ENCODE measurements at regions not wholly inside any gene's neighbourhood (a gene's known extent, or its start where the extent isn't known, plus 50 kb on each side); places are given as distances from the start of the nearest gene placed in this dataset.
"Not testable (repeated sequence)": the region's sequence is repeated elsewhere in the genome, so short reads cannot be mapped to it uniquely, and the experiment has no call there.

DNA sequence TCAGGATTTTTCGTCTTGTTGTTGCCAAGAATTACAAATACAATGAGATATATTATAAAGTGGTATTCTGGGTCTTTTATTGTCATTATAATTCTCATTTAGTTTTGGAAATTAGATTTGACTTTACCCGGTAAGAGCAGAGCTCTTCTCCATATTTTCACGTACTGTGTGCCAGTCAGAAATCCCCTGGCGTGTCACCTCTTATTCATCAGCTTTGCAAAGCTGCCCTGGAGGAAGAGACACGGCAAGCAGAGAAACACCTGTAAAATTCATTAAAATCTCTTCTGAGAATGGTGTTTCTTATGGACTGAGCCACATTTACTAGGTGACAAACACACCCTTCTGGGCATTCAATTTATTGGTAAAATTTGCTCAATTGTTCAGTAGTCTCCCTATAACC lies 440.4 kb downstream of the HINT1 start:
- DNase-seq (ENCODE audit: low read depth), result no peak

DNA sequence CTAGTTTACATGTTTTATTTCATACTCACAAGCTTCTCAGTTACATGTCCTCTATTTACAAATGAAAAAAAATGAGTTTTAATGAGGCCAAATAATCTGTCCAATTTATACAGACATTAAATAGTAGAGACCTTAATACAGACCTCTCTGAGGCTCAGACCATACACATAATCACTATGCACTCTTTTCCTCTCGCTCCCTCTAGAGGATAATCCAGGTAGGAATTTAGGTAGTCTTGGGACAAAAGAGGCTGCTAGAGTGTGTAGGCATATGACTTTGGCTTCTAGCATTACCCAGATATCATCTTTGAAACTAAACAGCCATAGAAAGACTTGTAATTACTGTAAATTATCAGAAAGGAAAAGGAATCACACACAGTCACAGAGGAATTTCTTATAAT lies 444.7 kb downstream of the HINT1 start:
- DNase-seq (ENCODE audit: low read depth), result no peak

DNA sequence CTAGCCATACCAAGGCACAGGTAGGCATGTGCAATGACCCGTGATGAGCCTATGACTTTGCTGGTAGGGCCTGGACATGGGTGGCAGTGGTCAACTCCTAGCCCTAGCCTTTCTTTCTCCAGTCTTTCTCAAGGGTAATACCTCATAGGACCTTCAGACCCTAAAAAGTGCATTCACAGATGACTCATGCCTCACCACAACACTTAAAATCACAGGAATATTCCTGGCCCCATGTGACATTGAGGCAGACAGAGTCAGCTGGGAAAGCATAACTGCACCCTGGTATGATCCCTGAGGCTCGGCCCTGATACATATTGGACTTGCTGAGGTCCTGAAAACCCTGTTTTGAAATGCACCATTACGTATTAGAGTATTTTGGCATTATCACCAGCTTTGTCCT lies 449.5 kb downstream of the HINT1 start:
- no peak for DNase-seq (ENCODE audit: low read depth)

DNA sequence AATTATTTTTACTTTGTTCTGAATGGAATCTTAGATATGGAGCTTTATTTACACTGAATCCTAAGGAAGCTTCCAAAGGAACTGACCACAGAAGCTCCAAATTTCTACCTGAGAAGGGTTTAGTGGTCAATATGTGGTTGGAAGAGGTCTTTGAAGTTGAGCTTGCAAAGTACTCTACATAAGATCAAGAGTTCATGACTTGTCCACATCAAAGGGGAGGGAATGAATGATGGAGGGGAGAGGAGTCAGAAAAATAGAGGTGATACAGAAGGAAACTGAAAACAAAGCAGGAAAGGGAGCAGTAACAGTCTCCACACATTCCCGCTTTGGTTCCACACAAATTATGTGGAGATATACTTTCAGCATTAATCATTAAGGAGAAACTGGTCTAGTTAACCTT lies 450.9 kb downstream of the HINT1 start:
- no peak for DNase-seq (ENCODE audit: low read depth)

DNA sequence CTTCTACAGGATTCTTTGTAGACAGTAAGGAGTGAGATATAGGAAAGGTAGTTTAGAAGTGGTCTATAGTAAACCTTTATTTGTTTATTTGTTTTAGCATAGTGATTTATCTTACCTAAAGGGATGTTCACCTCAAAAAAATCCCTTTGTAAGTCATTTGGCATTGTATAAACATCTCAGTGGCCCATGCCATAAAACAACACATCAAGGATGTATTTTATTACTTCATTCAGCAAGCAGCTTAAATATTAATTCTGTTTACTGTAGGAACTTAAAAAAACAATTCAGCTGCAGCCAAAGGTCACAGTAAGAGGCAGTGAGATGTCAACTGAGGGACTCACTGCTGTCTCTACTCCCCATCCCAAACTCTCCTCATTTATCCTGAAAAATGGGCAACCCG lies 452.7 kb downstream of the HINT1 start:
- DNase-seq (ENCODE audit: low read depth), result no peak

DNA sequence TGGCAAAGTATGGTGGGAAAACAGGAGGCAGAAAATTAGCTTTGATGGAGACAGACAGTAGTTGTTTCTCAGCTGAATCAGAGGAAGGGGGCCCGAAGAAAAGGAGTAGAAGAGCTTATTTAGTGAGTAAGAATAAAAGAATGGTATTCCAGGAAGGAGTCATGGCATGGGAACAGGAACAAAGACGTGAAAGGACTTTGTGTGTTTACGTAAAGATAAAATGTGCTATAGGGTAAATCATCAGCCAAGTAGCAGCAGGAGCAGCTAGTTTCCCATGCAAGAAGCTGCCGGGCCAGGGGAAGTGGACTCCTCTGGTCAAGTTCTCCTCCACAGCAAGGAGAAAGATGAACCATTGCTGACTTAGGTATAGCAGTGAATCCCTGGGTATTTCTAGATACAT lies 454.5 kb downstream of the HINT1 start:
- DNase-seq (ENCODE audit: low read depth), result no peak

DNA sequence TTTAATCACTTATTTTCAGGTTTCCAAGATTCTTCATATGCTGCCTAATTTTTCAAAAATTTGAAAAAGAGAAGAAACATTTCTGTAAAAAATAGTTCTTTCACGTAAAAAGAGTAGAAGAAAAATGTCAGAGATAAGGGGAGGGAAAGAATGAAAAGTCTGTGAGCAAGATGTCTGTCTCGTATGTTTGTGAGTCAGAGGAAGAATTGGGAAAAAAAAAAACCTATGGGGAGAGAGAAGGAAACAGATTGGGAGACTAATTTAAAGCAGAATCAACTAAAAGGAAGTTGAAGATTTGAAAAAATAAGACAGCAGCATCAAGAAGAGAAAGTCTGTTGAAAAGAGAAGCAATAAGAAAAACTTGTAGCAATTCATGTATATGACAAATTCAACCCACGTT lies 456.3 kb downstream of the HINT1 start:
- DNase-seq (ENCODE audit: low read depth), result no peak

DNA sequence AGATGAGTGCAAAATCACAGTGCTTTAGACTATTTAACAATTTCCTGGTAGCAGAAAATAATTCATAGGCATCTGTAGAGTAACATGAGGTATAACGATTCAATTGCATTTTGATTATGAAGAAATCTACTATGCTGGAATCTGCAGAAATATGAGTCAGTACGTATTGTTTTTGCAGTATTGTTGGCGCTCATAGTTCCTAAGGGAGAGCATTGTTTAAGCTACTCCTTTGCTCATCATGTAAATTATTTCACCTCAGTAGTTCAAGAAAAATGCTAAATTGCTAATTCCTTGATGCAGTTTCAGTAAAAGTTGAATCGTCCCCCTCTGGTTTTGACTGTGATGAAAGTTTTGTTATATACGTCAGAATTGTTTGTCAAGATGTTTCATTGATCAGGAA lies 458.4 kb downstream of the HINT1 start:
- no peak for DNase-seq (ENCODE audit: low read depth)

DNA sequence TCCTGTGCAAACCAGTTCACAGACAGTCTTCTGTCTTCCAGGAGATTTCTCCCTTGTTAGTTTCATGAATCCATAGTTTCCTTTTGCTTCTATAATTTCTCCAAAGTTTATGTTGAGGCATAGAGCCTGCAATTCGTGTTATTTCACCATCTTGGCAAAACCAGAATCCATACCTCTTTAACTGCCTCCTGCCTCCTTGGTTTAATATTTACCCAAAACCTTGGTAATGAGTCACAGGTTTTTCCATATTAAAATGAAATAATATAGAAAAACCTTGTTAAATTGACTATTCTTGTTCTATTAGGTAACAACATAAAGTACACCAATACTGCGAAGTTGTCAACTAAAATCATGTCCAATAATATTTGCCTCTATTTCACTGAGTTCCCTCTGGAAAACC lies 459.7 kb downstream of the HINT1 start:
- DNase-seq (ENCODE audit: low read depth), result no peak

DNA sequence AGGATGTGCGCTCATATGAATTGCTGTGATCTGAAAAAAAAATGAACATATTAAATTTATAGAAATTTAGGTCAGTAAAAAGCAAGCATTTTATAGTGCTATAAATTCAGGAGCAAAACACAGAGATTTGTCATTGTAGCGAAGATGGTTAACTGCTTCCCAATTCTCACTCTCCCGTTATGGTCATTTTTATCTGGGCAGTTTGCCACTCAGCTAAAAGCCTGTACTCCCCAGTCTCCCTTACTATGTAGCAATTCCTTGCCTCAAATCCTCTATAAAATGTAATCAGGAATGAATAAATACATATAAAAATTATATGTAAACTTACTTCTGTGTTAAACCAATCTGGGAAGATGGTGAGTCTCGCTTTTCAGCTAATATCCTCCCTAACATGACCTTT lies 471.5 kb downstream of the HINT1 start:
- DNase-seq (ENCODE audit: low read depth), result no peak

DNA sequence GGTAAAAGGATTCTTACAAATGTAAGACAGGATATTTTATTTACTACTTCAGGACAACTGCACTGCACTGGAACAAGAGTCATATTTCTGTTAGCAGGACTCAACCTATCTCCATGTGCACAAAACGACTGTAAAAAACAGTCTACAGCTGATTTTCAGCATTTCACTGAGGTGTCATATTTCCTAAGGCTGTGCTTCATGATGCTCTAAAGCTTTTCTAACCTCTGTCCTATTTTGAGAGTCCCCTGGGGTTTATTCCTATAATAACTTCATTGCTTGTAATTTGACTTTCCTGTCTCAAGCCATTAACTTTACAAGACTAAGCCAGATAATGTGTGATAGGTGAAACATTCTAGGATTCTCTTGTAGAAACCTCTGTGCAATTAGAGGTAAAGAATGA lies 472.3 kb downstream of the HINT1 start:
- DNase-seq (ENCODE audit: low read depth), result no peak

DNA sequence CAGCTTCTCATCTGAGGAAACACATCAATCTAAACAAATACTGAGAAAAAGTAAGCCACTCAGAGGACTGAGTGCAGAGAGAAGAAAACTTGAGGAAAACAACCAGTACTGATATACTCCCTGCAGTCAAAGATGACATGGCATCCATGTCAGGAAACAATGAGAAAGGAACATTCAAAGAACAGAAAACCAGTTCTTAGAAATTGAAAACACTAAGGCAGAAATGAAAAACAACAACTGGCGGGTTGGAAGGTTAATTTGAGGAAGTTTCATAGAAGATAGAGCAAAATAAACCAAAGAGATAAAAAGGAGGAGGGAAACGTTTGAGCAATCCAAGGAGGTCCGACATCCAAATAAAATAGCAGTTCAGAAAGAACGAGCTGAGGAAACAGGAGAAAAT lies 475.2 kb downstream of the HINT1 start:
- DNase-seq (ENCODE audit: low read depth), result no peak

DNA sequence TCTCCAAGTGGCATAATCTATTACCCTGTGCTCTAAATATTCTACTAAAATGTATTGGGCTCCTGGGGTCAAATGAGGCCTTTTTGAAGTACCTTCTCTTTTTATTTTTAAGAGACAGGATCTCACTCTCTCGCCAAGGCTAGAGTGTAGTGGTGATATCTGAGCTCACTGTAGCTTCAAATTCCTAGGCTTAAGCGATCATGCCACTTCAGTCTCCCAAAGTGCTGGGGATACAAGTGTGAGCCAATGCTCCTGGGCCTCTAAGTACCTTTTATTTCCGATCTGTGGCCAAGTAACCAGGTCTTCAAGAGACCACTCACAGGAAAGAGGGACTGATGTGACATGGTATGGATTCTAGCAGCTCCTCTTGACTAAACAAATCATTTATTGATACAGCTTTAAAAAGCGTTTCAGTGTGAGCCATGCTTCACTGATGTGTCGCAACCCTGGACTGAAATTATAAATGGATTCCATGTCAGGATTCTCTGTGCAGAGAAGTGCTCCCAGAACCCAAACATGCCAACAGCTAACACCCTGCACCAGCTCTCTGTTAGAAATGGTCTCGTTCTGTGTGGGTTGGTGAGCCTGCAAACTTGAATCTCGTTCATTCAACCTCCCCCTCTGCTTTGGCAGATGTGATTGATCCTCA lies 477.8 kb downstream of the HINT1 start:
- DNase-seq (ENCODE audit: low read depth), result no peak

DNA sequence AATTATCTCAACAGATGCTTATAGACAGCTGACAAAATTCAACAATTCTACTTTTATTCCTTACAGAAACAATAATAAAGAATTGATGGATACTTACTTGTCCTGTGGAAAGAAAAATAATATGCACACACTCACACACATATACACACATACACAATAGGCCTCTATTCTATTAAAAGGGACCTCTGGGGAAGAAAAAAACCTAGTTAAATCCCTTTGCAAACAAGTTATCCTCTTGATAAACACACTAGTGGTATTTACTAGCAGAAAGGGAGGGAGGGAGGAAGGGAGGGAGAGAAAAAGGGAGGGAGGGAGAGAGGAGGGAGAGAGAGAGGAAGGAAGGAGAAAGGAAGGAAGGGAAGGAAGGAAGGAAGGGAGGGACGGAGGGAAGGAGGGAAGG lies 486.4 kb downstream of the HINT1 start:
- DNase-seq (ENCODE audit: low read depth), result no peak

DNA sequence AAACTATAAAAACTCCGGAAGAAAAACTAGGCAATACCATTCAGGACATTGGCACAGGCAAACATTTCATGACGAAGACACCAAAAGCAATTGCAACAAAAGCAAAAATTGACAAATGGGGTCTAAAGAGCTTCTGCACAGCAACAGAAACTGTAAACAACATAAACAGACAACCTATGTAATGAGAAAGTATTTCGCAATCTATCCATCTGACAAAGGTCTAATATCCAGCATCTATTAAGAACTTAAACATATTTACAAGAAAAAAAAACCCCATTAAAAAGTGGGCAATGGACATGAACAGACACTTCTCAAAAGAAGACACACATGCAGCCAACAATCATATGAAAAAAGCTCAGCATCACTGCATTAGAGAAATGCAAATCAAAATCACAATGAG lies 498.6 kb downstream of the HINT1 start:
- no peak for DNase-seq (ENCODE audit: low read depth)

DNA sequence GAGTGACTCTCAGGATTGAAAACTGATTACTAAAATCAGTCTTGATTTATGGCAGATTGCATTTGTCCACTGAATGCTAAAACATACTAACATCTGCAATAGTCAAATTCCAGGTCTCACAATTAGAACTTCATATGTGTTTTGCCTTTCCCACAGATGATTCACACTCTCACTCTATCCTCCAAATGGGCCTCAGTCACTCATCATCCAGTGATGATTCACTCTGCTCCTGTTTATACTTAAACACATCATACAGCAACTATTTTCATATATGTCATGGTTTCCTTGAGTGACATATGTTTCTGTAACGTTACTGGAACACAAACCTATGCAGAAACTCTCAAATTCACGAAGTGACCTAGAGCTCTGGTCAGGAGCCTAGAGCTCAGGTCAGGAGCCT lies 512.9 kb downstream of the HINT1 start:
- peak; percentile 38 for DNase-seq (ENCODE audit: low read depth)

DNA sequence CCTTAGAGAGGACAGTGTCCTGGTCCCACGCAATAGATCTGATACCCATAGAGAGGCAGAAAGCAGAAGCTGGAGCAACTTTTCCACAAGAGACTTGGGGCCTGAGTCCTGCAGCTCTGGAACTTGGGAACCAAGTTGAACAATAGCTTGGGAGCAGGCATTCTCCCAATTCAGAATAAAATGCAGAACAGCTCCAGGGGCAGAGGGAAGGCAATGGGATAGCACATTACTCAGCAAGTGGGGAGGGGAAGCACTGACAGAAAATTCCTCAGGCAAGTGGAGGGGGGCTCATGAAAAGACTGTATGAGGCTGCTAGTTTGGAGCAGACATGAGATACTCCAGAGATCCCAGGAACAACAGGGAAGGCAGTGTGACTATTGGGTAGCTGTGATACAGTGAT lies 513.6 kb downstream of the HINT1 start:
- no peak for DNase-seq (ENCODE audit: low read depth)

DNA sequence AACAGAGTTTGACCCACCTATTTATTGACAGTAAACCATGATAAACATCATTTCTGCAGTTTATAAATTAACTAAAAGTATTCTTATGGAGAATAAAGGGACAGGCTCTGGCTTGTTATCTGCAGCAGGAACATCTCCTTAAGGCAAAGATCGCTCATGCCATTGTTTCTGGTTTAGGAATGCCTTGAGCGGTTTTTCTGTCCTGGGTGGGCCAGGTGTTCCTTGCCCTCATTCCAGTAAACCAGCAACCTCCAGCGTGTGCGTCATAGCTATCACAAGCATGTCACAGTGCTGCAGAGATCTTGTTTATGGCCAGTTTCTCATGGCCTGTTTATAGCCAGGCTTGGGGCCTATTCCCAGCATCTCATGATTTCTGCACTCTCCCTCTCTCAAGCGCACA lies 521.7 kb downstream of the HINT1 start:
- no peak for DNase-seq (ENCODE audit: low read depth)

DNA sequence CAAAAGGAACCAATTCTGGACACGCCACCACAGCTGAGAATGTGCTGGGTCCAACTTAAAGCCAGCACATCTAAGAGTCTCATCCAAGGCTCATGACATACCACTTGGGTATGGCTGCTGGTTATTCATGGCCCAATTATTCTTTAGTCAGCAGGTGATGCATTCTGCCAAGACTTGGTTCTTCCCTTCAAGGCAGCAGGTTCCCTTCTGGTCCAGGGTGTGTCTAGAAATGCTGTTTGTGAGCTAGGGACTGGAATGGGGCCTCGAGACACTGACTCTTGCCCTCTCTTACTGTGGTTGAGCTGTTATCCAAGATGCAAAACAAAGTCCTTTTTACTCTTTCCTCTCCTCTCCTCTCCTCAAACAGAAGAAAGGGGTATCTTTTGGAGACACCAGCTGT lies 522.6 kb downstream of the HINT1 start:
- DNase-seq (ENCODE audit: low read depth), result no peak

DNA sequence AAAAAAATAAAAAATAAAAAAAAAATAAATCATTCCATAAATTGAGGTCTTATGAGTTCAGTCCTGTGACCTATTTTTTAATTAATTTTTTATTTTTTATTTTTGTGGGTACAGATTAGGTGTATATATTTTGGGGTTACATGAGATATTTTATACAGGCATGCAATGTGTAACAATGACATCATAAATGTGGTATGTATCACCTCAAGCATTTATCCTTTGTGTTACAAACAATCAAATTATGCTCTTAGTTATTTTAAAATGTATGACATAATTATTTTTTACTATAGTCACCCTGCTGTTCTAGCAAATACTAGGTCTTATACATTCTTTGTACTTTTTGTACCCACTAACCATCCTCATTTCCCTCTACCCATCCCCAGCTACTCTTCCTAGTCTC lies 537.9 kb downstream of the HINT1 start:
- no peak for DNase-seq (ENCODE audit: low read depth)

DNA sequence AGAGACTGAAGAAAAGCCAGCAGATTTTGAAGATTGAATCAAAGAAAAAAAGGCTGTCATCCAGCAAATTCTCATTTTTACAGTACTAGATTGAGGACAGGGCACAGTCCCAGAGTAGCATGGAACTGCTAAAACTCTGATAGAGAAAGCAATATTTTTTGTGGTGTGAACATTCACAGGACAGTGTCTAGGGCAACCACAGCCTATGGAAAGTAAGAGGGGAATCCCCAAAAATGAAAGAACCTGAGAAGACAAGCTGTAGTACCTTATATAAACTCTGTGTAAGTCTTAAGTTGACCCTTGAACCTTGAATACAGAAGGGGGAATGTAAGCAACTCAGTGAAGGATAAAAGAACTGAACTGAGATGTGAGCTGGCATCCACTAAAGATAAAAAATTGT lies 540.3 kb downstream of the HINT1 start:
- DNase-seq (ENCODE audit: low read depth), result no peak

DNA sequence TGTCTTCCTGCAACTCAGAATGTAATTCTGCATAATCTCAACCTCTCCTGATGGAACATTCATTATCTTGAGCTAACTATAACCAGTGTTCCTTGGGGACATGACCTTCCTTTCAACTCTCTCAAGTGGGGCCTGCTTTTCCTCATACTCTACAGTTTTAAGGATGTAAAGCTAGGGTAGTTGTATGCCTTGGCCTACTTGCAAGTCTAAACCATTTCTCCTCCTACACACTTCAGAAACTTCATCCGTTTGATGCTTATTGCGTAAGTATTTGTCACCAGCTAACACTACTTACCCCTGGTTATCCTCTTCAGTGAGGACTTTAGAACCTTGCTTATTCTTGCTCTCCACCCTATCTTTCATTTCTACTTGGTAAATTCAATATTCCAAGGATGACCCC lies 548.9 kb downstream of the HINT1 start:
- DNase-seq (ENCODE audit: low read depth), result no peak

DNA sequence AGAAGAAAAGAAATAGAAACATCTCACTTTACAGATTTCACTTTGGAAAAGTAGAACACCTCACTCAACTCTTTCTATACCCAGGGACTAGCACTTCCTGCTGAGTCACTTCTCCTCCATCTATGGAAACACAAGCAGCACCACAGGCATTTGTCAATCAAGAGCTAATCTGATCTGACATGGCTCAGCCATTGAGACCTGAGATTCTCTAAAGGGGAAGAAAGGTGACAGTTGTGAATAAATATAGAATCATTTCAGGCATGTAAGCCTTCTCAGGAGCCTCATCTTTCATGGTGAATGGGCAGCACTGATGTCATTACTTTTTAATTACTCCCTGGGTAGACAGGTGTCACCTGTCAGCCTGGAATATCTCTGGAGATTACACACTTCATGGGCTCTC lies 559.8 kb downstream of the HINT1 start:
- no peak for DNase-seq (ENCODE audit: low read depth)

DNA sequence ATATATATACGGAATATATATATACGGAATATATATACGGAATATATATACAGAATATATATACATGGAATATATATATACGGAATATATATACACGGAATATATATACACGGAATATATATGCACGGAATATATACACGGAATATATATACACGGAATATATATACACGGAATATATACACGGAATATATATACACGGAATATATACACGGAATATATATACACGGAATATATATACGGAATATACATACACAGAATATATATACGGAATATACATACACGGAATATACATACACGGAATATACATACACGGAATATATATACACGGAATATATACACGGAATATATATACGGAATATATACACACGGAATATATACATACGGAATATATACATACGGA lies 568.4 kb downstream of the HINT1 start:
- DNase-seq (ENCODE audit: low read depth), result not testable (repeated sequence)

DNA sequence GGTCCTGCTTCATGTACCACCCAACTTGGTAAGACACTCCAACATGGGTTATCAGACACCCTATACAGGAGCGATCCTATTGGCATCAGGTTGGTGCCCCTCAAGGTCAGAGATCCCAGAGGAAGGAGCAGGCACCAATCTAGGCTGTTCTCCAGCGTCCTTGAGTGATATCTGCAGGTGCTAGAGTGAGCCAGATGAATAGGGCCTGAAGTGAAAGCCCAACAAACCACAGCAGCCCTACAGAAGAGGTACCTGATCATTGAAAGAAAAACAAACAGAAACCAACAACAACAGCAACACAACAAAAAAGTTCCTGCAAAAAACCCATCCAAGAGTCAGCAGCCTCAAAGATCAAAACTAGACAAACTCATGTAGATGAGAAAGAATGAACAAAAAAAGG lies 584.8 kb downstream of the HINT1 start:
- no peak for DNase-seq (ENCODE audit: low read depth)

All from HS-27A (cell line).